ENCODE measurements at regions not wholly inside any gene's neighbourhood (a gene's known extent, or its start where the extent isn't known, plus 50 kb on each side); places are given as distances from the start of the nearest gene placed in this dataset.

GRCh38 chr3:72219752-72220151 is 434.8 kb upstream of the PROK2 start:
- TF ChIP-seq, protein P1, sequence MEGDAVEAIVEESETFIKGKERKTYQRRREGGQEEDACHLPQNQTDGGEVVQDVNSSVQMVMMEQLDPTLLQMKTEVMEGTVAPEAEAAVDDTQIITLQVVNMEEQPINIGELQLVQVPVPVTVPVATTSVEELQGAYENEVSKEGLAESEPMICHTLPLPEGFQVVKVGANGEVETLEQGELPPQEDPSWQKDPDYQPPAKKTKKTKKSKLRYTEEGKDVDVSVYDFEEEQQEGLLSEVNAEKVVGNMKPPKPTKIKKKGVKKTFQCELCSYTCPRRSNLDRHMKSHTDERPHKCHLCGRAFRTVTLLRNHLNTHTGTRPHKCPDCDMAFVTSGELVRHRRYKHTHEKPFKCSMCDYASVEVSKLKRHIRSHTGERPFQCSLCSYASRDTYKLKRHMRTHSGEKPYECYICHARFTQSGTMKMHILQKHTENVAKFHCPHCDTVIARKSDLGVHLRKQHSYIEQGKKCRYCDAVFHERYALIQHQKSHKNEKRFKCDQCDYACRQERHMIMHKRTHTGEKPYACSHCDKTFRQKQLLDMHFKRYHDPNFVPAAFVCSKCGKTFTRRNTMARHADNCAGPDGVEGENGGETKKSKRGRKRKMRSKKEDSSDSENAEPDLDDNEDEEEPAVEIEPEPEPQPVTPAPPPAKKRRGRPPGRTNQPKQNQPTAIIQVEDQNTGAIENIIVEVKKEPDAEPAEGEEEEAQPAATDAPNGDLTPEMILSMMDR (IDR thresholded peaks at IDR 0.05; ENCODE audit: poor library complexity), result no peak
- no peak for TF ChIP-seq EZH2 (IDR thresholded peaks at IDR 0.05; ENCODE audit: borderline replicate concordance)

Data from hepatocyte (in vitro differentiated cells).